GM21360 (cell line): ENCODE measurements at regions not wholly inside any gene's neighbourhood (a gene's known extent, or its start where the extent isn't known, plus 50 kb on each side); places are given as distances from the start of the nearest gene placed in this dataset.

Experiments
- ATAC-seq: cut with Tn5 transposase; IDR thresholded peaks from one replicate; pipeline ENCODE4 v1.9.1; 2021; ENCODE audit warnings: mild to moderate bottlenecking, moderate library complexity; ENCODE audit not compliant: unreplicated experiment

DNA sequence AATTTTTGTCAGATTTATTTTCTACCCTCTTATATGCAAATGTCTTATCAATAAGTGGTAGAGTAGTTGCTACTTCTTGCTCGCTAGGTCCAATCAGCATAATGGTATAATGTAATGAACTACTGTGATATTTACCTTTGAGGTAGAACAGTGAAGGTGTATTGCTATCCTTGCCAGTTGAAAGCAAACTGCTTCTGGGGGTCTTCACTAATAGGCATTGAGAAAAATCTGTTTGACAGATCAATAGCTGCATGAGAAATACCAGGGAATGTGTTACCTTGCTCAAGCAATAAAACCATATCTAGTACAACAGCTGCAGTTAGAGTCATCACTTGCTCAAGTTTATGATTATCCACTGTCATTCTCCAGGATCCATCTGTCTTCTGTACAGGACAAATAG is 50.1 kb upstream of the EFEMP1 start:
- ATAC-seq: no peak

DNA sequence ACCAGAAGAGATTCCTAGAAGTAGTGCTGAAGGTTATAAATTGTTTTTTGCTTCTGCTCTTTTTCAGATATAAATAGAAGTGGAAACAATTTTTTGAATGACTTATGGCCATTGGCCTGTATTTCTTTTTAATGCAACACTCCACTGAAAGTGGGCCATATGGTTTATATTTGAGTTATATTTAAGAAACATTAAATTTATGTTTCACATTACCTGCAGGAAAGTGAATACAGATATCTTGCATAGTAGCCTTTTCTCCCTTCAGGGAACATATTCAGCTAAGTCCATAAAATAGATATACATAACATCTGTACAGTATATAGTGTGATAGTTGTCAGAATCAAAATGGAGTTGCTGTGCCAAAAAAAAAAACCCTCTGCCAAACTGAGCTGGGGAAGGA is 53.1 kb upstream of the EFEMP1 start:
- no peak for ATAC-seq

DNA sequence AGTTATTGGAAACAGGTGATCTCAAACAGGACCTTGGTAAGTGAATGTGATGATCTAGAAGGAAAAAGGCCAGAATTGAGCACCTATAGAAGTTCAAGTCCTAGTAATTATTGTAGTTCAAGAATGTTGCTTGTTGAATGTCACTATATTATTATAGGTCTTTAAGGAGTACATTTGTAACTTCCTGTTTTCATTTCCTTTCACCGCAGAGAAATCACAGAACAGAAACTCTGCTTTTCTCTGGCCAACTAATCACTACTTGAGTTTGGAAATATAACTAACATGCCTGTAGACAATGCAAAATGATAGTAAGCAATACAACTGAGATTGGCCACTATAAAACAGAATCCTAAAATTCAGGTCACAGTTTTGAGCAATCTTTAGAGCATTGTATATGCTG is 61.8 kb upstream of the EFEMP1 start:
- peak; percentile 87 for ATAC-seq

DNA sequence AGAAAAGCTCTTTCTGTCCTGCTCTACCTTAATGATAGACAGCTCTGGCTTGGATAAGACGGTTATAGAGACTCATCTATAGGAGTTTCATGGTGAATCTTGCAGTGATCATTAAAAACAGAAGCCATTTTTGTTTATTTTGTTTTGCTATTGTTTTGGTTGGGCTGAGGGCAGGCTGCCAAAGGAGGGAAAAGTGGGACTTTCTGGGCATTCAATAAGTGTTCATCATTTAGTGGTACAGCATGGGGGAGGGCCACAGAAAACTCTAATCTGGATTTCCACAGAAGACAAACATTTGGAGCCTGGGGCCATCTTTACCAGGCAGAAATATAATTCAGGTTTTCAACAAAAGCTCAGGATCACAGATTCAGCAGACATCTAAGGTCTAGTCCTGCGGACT is 62.4 kb upstream of the EFEMP1 start:
- ATAC-seq: no peak

DNA sequence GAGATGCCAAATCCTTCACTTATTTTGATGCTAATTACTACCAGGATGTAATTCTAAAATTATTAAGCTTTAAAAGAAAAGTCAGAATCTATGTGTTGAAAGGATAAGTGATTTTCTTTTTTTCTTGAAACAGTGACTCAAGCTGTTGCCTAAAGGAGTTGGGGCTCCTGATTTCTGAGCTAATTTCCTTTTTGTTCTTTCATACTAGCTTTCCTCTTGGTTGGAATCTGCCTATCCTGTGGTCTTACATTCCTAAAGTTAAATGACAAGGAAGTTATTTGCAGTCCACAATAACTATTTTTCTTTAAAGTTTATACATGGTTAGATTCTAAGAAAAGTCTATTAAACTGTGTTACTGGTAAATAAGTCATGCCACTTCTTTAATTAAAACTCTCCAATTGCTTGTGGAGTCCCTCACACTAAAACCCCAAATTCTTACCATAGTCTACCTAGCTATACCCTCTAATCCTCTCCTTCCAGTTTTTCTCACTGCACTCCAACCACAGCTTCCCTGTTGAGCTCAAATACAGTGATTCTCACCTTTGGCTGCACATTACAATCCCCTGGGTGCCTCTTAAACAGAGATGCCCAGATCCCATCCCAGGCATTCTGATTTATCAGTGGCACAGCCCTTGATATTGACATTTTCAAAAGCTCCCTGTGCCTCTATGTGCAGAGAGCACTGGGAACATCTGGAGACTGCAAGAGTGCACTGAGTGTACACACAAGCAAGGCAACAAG is 63.3 kb upstream of the EFEMP1 start:
- no peak for ATAC-seq

DNA sequence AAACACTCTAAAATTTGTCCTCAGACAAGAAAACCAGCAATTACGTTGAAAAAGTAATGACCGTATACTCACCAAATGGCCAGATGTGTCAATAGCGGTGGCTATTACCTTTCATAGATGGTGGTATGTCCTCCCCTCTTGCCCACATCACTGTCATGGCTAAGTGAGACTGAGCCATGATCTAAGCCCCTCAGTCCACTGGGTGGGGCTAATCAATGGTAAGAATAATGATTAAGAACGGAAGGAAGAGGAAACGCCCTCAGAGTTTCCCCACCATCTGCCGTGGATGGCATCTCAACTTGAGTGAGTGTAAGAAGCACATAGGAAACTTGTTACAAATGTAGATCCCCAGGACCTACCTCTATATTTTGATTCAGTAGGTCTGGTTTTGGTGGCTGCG is 65.8 kb upstream of the EFEMP1 start:
- no peak for ATAC-seq

DNA sequence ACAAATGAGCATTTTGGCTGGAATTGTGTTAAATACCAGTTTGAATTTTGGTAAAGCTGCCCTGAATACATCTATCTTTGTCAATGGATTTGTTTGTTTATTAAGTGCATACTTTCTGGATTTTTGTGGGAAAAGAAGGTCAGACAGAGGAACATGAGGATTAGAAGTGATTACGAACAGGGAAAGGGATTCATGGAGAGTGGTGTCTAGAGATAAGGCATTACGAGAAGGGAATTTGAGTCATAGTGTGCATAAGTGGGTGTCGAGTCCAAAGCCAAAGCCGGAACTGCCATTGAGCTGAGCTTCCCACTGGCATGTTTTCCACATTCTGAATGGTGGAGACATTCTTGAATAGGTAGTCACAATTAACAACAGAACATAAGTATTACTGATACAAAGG is 68.9 kb upstream of the EFEMP1 start:
- ATAC-seq: no peak

DNA sequence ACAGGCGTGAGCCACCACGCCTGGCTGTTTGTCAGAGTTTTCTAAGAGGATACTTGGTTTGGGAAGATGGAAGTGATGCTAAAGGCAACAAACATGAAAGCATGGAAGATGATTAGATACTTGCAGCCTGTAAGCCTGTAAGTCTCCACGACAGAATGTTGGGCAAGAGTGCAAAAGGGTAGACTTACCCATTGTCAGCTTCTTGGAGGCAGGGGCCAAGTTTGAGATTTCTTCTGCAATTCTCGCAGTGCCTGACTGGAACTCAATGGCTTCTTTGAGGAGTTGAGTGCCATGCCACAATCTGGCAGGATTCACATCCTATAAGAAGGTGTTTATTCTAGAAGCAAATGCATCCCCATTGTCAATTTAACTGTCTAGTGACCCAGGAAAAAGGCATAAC is 70.1 kb upstream of the EFEMP1 start:
- ATAC-seq: no peak

DNA sequence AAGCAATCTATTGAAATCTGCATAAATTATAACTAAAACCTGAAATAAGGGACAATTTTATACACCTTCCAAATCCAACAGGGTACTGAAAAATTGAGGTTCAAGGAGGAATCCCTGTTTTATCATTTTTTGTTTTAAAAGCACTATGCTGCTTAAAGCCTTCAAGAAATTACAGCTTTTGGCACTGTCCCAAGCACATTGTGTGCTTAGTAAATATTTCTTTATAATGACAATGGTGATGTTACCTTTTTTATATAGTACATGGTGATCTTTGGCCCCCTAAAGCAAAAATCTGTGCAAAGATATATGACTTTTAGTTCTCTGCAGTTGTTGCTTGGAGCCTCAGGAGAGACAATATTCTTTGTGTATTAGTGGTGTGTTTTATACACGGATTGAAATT is 71.6 kb upstream of the EFEMP1 start:
- no peak for ATAC-seq

DNA sequence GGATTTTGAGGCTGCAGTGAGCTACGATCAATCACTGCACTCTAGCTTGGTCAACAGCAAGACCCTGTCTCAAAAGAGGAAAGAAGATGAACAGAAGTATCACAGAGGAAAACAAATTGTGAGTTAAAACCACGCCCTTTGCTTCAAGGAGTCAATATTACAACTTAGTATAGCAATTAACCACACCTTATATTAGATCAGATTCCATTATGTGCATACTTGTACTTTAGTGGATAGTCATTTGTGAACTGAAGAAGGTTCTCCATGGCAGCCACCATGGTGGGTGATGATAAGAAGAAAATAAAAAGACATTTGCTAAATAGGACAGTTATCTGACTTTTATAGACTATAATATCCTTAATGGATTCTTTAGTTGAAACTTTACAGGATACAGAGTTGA is 72.3 kb upstream of the EFEMP1 start:
- no peak for ATAC-seq

DNA sequence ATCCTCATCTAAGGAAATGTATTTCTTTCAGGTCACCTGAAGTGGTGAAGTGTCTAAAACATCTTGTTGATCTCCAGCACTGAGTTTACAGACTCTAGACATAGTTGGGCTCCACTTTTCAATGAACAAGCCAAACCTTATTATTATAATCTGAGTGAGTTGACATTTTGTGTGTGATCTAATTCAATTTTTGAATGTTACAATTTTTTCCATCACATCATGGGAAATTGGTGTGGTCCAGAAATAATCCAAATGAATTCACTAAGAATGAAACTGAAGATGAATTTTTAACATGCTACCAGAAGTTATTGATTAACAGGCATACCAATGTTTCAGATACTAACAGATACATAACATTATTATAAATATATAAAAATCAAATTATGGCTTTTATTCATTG is 75.6 kb upstream of the EFEMP1 start:
- ATAC-seq: no peak

DNA sequence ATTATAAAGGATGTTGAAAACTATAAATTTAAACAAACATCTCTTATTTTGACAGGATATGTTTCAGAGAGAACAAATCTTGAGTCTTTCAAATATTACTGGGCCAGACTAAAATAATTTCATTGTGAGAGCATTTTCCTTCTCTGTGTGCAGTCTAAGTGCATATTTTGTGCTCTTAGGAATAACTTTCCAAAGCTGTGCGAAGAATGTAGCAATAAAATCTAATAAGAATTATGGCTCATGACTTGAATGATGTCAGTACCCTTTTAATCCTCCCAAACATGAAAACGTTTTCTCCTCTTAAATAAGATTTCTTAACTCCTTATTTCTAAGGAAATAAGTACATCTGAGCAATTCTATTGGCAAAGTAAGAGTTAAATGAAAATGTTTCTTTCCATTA is 76.2 kb upstream of the EFEMP1 start:
- no peak for ATAC-seq

DNA sequence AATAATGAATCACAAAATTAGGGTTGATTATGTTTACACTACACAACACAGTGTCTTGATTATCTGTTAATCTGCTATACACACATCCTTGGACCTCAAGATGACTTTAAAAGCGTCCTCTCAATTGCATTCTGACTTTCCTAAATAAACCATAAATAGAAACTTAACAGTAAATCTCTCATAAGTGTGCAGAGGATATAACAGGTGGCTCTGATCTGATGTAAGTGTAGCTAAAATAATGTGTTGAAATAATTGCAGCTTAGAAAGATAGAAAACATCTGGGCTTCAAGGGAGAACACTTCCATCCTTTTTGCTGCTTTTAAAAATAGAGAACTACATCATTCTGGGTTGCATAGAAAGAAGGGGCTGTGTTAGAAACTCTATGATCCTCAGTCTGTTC is 78.4 kb upstream of the EFEMP1 start:
- no peak for ATAC-seq

DNA sequence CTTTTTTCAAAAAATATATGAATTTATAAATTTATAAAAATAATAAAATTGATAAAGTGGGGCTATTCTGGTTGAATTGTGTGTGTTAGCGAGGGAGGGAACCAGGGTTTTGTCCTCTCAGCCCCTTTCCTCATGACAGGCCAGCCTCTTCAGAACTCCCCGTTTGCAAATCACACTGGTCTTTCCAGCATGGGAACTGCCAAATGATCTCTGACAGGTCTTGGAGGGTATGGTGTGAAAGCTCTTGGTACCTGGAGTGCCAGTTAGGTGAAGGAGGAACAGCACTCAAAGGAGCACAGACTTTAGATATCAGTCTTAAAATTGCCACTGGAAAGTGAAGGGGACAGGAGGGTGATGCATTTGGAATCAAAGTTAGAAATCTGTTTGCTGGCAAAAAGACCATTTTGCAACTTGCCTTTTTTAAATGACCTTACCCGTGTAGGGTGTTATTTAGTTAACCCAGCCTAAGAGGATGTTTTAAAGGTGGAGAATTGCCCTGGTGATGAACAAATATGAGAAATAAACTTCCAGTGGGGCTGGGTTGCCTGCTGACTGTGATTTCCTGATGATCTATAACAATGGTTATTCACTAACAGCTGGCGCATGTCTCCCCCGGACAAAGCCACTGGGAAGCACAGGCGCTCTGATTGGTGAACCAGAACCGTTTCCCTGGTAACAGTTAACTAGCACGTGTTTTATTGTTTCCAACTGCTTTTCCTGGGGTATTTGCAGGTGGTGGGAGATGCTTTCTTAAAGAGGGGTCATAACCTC is 85.3 kb upstream of the EFEMP1 start:
- ATAC-seq: no peak

DNA sequence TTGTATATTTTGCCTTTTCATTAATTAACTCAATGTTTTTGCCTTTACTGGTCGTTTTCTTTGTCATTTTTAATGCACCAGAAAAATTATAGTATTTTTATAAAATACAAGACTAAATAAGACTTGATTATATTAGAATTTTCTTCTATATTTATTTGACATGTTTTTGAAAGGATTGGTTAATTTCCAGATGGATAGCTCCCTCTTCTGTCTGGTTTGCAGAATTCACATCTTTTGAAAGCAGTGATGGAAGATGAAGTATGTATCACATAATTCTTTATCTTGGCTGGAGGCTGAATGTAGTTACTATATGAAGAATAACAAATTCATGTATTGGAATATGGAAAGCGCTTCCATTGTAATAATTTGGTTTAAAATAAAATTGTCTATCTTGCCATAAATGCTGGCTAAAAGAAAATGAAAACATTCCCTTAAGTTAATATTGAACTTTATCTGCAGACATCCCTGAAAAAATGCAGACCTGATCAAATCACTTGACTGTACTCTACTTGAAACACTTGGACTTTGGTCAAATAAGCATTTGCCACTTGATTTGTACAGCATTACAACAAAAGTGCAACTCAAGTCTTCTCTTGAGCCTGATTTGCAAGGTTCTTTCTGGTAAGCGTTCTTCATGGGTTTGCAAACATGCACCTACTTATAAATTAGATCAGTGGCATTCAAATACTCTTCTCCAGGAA is 86.3 kb upstream of the EFEMP1 start:
- no peak for ATAC-seq

DNA sequence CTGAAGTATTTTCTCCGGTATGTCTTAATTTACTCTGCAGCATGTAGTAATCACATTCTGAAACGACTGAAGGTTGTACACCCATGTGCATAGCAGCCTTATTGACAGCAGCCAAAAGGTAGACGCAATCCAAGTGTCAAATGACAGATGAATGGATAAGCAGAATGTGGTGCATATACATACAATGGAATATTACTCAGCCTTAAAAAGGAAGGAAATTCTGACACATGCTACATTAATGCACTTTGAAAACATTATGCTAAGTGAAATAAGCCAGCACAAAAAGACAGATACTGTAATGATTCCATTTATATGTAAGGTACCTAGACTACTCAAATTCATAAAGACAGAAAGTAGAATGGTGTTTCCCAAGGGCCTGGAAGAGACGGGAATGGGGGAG is 88.0 kb upstream of the EFEMP1 start:
- ATAC-seq: no peak

DNA sequence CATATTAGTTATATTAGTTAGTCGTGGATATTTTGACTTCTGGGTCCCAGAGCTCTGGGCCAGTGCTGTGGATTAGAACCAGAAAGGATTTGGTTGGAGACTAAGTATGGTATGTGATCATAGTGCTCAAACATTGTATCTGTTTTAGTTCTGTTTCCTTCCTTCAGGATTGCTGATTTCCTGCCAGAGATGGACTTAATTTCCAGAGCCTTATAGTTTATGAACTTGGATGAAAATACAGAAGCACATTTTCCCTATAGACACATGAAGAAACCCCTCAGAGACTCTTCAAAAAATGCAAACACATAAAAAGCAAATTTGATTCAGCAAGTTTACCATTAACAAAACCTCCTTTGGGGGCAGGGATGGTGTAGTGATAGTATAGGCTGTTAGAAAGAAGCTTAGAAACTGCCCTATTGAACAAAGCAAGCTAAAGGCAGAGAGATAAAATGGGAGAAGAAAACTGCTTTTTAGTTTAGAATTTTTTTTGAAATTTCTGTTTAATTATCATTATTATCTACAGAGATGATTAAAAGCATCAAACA is 88.7 kb upstream of the EFEMP1 start:
- no peak for ATAC-seq

DNA sequence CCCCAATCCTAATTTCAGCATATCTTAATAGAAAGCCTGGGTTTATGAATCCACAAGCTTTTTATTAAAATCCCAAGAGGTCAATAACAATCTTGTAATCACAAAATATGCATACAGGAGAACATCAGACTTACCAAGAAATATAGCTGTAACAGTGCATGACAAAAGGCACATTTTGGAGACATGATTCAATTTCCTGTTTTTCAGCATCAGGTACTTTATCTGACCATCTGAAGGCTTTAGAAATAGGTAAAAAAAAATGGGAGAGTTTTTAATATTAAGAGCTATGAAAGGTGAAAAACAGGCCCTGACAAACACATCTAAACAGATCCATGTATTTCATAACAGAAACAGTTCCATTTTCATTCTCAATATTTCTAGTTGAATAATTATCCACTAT is 89.9 kb upstream of the EFEMP1 start:
- no peak for ATAC-seq

DNA sequence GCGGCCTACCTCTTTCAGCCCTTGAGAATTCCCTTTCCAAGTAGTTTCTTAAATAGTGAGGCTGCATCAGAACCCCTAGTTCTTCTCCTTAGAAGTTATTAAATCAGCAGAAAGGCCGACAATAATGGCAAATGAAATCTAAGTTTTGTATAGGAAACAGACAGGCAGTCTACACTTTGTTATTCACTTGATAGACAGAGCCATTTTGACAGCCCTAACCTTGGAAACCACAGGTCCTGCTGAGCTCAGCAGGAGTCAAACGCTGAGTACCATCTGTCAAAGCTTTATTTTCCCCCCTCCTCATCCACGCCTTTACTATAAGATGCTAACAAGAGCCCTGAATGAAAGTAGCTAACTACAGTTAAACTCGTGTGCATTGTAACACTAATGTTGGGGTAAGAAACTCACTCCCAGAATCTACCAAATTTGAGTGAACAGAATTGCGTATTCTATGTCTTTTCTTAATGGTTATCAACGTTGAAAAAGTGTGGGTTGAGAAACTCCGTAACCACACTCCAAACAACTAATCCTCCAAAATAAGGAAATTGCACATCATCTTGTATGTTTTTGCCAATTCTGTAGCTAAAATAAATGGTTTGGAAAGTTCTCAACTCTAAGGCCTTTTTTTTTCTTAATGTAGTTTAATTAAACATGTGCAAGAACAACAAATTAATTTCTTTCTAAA is 90.6 kb upstream of the EFEMP1 start:
- no peak for ATAC-seq

DNA sequence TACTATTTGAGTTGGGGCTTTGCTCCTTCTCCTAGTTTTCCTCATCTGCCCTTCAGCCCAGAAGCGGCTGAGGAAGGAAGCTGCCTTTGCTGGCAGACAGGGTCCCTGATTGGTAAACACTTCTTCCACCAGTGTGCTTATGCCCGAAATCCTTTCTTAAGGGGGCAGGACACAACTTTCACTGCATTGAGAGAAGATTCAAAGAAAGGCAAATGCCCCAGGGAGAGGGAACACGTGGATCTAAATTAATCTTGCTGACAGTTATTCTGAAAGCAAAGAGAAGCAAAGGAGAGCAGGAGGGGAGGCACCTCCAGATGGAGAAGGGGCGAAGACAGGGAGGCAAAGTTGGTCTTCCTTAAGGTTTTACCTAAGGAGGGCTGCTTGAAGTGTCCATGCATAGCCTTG is 92.1 kb upstream of the EFEMP1 start:
- ATAC-seq: no peak

DNA sequence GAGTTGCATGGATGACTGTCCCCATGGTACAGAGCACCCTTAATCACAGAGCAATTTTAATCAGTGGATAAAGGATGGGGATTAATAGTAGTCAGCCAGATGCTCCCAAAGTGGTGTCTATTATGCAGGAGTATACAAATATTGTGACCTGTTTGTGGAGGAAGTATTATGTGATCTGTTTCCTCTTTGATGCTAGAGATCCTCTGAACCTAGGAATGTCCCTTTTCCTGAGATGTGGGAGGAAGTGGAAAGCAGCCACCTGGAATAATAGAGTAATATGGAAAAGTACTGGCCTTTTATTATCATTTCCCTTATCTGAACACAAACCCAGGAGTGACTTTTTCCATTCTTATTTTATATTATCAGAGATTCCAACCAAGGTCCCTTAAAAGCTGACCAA is 94.2 kb upstream of the EFEMP1 start:
- ATAC-seq: no peak
